A673 (cell line): ENCODE measurements at regions not wholly inside any gene's neighbourhood (a gene's known extent, or its start where the extent isn't known, plus 50 kb on each side); places are given as distances from the start of the nearest gene placed in this dataset.

Experiments
- BruUV-seq: library from RNA; stranded (reverse); fragments of 400-500 nt; replicated peaks from 2 replicates; lab custom pipeline; 2021; lab: Mats Ljungman, UMichigan
- CTCF ChIA-PET: fragments of 300-600 bp; sonication (Branson Sonifier 250); formaldehyde crosslinking; loops from one replicate; lab custom pipeline; 2022; ENCODE audit warnings: antibody characterized with exemption; lab: Charles Lee
- POLR2A ChIA-PET: fragments of 300-600 bp; sonication (Branson Sonifier 250); formaldehyde crosslinking; loops from one replicate; lab custom pipeline; 2022; ENCODE audit warnings: antibody characterized with exemption; ENCODE audit not compliant: low non-redundant PET; lab: Charles Lee
- DNase-seq: peaks from one replicate; pipeline ENCODE4 v3.0.0-alpha.2; 2015; ENCODE audit warnings: low spot score
- H3K27ac ChIP-seq: fragments of 200-600 bp; sonication (generic); 2 replicates; pipeline ENCODE4 v1.5.1; 2016; ENCODE audit warnings: mixed run types, low read depth, mild to moderate bottlenecking, mixed read lengths, antibody characterized with exemption, low read length; ENCODE audit not compliant: poor library complexity, severe bottlenecking
- H3K27me3 ChIP-seq: fragments of 200-600 bp; sonication (generic); replicated peaks from 2 replicates; pipeline ENCODE4 v1.6.1; 2017; ENCODE audit warnings: mixed run types, low read depth, mild to moderate bottlenecking, mixed read lengths, antibody characterized with exemption, low read length; ENCODE audit not compliant: insufficient read depth, poor library complexity
- H3K36me3 ChIP-seq: fragments of 200-600 bp; sonication (generic); 2 replicates; pipeline ENCODE4 v1.6.1; 2016; ENCODE audit warnings: mixed run types, mild to moderate bottlenecking, mixed read lengths, antibody characterized with exemption, low read length; ENCODE audit not compliant: insufficient read depth, poor library complexity, severe bottlenecking
- H3K4me1 ChIP-seq: fragments of 200-600 bp; sonication (generic); 2 replicates; pipeline ENCODE4 v1.6.1; 2017; ENCODE audit warnings: mixed run types, mild to moderate bottlenecking, mixed read lengths, antibody characterized with exemption, low read length; ENCODE audit not compliant: insufficient read depth, poor library complexity, severe bottlenecking
- H3K4me3 ChIP-seq: fragments of 200-600 bp; sonication (generic); 2 replicates; pipeline ENCODE4 v1.5.1; 2016; ENCODE audit warnings: low read depth, mixed run types, mild to moderate bottlenecking, mixed read lengths, low read length; ENCODE audit not compliant: poor library complexity, severe bottlenecking
- H3K9me3 ChIP-seq: fragments of 200-600 bp; sonication (generic); 2 replicates; pipeline ENCODE4 v1.6.1; 2016; ENCODE audit warnings: mixed run types, low read depth, mild to moderate bottlenecking, mixed read lengths, antibody characterized with exemption, low read length; ENCODE audit not compliant: poor library complexity, severe bottlenecking
- EZH2 ChIP-seq: fragments of 200-600 bp; sonication (generic); IDR thresholded peaks from 2 replicates; pipeline ENCODE4 v1.6.1; 2017; ENCODE audit warnings: borderline replicate concordance, low read depth, mild to moderate bottlenecking, mixed read lengths, antibody characterized with exemption, low read length; ENCODE audit not compliant: poor library complexity, severe bottlenecking
- intact Hi-C: fragments of 100-400 bp; cut with micrococcal nuclease; formaldehyde crosslinking; loops from one replicate; pipeline ENCODE4 v1.10.0; 2022; ENCODE audit not compliant: unreplicated experiment
- TF ChIP-seq, protein P1 (sequence below): fragments of 300-800, 200-600 bp; sonication (generic); conservative IDR thresholded peaks from 2 replicates; pipeline ENCODE4 v1.5.1; 2017; ENCODE audit warnings: low read depth, mild to moderate bottlenecking, antibody characterized with exemption, low read length, moderate library complexity, mixed read lengths

DNA sequence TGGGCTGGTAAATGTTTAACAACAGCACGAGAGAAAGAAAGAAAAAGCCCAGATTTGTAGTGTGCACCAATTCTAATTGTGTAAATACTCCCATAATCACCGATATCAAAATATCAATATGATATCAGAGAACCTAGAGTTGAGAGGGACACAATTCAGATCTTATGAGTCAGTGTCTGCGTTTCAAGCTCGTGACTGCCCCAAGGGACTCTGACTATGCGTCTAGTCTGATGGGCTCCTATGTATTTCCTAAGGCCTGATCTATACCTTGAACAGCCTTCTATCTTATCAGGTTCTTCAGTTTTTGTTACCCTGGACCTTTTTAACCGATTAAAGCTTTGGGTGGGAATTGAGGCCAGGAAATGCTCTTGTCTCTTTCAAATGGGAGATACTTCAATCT is 243.0 kb upstream of the SLC24A2 start:
- H3K27me3 ChIP-seq: no peaks in the 10 kb centered on the region

DNA sequence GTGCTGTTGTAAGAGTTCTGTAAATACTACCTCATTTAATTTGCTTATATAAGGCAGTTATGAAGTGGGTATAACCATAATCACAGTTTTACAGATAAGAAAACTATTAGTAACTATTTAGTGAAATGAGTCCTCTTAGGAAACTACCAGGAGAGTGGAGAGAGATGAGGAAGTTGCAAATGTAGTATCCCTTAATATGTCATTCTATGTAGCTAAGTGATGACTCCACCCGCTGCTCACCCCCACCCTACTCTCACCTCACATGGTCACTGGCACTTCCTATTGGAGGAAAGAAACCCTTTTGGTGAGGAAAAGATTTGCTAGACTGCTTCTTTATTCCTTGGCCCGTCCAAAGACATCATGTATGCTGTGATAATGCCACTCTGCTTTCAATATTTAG is 241.8 kb upstream of the SLC24A2 start:
- Histone ChIP-seq H3K9me3 (no peaks in the 10 kb centered on the region), H3K27ac (no peak overlapping the region), H3K27me3 (no peaks in the 10 kb centered on the region), H3K36me3 (no peaks in the 10 kb centered on the region), H3K4me3 (no peak overlapping the region), H3K4me1 (no peaks in the 10 kb centered on the region)
- CTCF ChIA-PET: no interaction called here
- TF ChIP-seq, protein P1, sequence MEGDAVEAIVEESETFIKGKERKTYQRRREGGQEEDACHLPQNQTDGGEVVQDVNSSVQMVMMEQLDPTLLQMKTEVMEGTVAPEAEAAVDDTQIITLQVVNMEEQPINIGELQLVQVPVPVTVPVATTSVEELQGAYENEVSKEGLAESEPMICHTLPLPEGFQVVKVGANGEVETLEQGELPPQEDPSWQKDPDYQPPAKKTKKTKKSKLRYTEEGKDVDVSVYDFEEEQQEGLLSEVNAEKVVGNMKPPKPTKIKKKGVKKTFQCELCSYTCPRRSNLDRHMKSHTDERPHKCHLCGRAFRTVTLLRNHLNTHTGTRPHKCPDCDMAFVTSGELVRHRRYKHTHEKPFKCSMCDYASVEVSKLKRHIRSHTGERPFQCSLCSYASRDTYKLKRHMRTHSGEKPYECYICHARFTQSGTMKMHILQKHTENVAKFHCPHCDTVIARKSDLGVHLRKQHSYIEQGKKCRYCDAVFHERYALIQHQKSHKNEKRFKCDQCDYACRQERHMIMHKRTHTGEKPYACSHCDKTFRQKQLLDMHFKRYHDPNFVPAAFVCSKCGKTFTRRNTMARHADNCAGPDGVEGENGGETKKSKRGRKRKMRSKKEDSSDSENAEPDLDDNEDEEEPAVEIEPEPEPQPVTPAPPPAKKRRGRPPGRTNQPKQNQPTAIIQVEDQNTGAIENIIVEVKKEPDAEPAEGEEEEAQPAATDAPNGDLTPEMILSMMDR: no peak
- no peak for TF ChIP-seq EZH2
- POLR2A ChIA-PET: no interaction called here
- intact Hi-C loops: no loop called here
- DNase-seq: no peak
- no TSS peak for BruUV-seq

More for the DNA sequence above, 243.0 kb upstream of the SLC24A2 start:
- CTCF ChIA-PET: no interaction called here
- TF ChIP-seq, protein P1: no peak
- TF ChIP-seq EZH2: no peak
- no peak for DNase-seq
- no peak overlapping the region for H3K27ac ChIP-seq
- H3K4me1 ChIP-seq: no peaks in the 10 kb centered on the region
- no TSS peak for BruUV-seq
- intact Hi-C loops: no loop called here
- no peaks in the 10 kb centered on the region for H3K9me3 ChIP-seq
- H3K36me3 ChIP-seq: no peaks in the 10 kb centered on the region
- POLR2A ChIA-PET: no interaction called here
- no peak overlapping the region for H3K4me3 ChIP-seq

DNA sequence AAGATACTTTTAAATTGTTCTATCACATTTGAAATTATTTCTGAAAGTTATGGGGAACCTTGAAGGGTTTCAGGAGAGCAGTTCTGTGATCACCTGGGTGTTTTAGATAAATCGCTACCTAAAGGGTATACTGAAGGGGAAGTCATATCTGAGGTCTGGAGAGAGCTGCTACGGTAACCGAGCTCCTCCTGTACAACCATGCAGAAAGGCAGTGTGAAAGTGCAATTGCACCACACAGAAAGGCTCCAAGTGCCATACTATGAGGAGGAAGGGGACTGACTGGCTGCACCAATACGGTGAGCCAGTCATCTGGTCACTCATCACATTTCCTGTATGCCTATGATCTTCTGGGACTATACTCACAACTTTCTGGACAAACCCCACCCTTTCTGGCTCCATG is 241.4 kb upstream of the SLC24A2 start:
- no peaks in the 10 kb centered on the region for H3K4me1 ChIP-seq
- no peak for DNase-seq
- H3K9me3 ChIP-seq: no peaks in the 10 kb centered on the region
- H3K27me3 ChIP-seq: no peaks in the 10 kb centered on the region
- TF ChIP-seq, protein P1: no peak
- no peak for TF ChIP-seq EZH2
- H3K27ac ChIP-seq: no peak overlapping the region
- BruUV-seq: no TSS peak
- H3K36me3 ChIP-seq: no peaks in the 10 kb centered on the region
- H3K4me3 ChIP-seq: no peak overlapping the region
- CTCF ChIA-PET: no interaction called here
- intact Hi-C loops: no loop called here
- POLR2A ChIA-PET: no interaction called here
